ENCODE measurements at regions not wholly inside any gene's neighbourhood (a gene's known extent, or its start where the extent isn't known, plus 50 kb on each side); places are given as distances from the start of the nearest gene placed in this dataset.

DNA sequence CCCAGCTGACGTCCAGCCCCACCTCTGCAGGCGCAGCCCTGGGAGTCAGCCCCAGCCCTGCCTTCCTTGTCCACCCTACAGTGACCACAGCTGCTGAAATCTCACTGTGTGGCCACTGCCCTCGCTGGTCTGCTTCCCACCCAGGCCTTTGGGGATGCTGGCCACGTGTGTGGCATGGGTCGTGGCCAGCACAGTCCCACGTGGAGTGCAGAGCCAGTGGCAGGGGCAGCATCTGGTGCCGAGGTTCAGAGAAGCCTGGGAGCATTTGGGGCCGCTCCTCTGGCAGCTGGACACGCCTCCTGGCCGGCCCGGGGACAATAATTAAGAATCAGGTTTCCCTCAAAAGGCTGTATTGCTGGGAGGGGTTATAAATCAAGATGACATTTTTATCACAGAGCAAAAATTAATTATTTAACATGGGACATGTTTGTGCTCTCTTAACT lies 92.1 kb downstream of the HMX1 start:
- Histone ChIP-seq H3K4me3 (no peak overlapping the region), H3K9me3 (no peaks in the 10 kb centered on the region), H3K4me1 (replicated peaks) (no peaks in the 10 kb centered on the region), H3K27ac (no peak overlapping the region), H3K36me3 (no peaks in the 10 kb centered on the region), H3K27me3 (replicated peaks; ENCODE audit: insufficient read depth) (peaks cover 2% of the 10 kb centered on the region)
- intact Hi-C loops (cut with DNase I) = no loop called here
- no peak for DNase-seq (ENCODE audit: low spot score)
- 6% methylated on average over 9 of the region's 11 CpGs for whole genome bisulfite sequencing
- TF ChIP-seq, protein P1, sequence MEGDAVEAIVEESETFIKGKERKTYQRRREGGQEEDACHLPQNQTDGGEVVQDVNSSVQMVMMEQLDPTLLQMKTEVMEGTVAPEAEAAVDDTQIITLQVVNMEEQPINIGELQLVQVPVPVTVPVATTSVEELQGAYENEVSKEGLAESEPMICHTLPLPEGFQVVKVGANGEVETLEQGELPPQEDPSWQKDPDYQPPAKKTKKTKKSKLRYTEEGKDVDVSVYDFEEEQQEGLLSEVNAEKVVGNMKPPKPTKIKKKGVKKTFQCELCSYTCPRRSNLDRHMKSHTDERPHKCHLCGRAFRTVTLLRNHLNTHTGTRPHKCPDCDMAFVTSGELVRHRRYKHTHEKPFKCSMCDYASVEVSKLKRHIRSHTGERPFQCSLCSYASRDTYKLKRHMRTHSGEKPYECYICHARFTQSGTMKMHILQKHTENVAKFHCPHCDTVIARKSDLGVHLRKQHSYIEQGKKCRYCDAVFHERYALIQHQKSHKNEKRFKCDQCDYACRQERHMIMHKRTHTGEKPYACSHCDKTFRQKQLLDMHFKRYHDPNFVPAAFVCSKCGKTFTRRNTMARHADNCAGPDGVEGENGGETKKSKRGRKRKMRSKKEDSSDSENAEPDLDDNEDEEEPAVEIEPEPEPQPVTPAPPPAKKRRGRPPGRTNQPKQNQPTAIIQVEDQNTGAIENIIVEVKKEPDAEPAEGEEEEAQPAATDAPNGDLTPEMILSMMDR (IDR thresholded peaks at IDR 0.05) = no peak
- TF ChIP-seq POLR2AphosphoS5 (IDR thresholded peaks at IDR 0.05) (no peak), POLR2A (IDR thresholded peaks at IDR 0.05) (no peak)

- Histone ChIP-seq H3K36me3 (no peaks in the 10 kb centered on the region), H3K4me3 (no peak overlapping the region), H3K9me3 (no peaks in the 10 kb centered on the region), H3K27me3 (replicated peaks; ENCODE audit: insufficient read depth) (peaks cover 2% of the 10 kb centered on the region), H3K27ac (no peak overlapping the region), H3K4me1 (replicated peaks) (no peaks in the 10 kb centered on the region)
- no peak for DNase-seq (ENCODE audit: low spot score)
- TF ChIP-seq POLR2A (IDR thresholded peaks at IDR 0.05) (no peak), POLR2AphosphoS5 (IDR thresholded peaks at IDR 0.05) (no peak)
- TF ChIP-seq, protein P1 (IDR thresholded peaks at IDR 0.05) = no peak
- 77% methylated on average over 6 of the region's 9 CpGs for WGBS
- intact Hi-C loops (cut with DNase I) = no loop called here
These were observed 92.9 kb downstream of the HMX1 start for GRCh38 chr4:8778760-8779159.

DNA sequence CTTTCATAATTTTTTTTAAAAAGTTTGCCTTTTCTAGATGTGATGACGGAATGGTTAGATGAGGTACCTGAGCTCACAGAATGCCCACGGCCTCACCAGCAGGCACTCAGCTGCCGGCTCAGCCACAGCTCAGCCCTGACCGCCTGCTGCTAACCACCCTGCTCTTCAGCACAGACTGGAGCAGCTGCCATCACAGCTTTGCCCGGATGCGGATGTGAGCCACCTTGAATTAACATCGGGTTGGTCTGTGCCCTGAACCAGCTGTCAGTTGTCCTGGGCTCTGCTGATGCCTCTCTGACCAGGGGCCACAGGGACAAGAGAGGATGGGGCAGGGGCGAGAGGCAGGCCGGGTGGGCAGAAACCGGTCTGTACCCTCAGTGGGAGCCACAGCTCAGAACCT lies 93.3 kb downstream of the HMX1 start:
- Histone ChIP-seq H3K36me3 (no peaks in the 10 kb centered on the region), H3K4me1 (replicated peaks) (no peaks in the 10 kb centered on the region), H3K9me3 (no peaks in the 10 kb centered on the region), H3K27ac (no peak overlapping the region), H3K4me3 (no peak overlapping the region), H3K27me3 (replicated peaks; ENCODE audit: insufficient read depth) (peaks cover 2% of the 10 kb centered on the region)
- TF ChIP-seq, protein P1 (IDR thresholded peaks at IDR 0.05) = no peak
- no peak for TF ChIP-seq POLR2AphosphoS5 (IDR thresholded peaks at IDR 0.05)
- no peak for TF ChIP-seq POLR2A (IDR thresholded peaks at IDR 0.05)
- no peak for DNase-seq (ENCODE audit: low spot score)
- intact Hi-C loops (cut with DNase I) = no loop called here
- WGBS = 86% methylated on average over 9 of the region's 10 CpGs

DNA sequence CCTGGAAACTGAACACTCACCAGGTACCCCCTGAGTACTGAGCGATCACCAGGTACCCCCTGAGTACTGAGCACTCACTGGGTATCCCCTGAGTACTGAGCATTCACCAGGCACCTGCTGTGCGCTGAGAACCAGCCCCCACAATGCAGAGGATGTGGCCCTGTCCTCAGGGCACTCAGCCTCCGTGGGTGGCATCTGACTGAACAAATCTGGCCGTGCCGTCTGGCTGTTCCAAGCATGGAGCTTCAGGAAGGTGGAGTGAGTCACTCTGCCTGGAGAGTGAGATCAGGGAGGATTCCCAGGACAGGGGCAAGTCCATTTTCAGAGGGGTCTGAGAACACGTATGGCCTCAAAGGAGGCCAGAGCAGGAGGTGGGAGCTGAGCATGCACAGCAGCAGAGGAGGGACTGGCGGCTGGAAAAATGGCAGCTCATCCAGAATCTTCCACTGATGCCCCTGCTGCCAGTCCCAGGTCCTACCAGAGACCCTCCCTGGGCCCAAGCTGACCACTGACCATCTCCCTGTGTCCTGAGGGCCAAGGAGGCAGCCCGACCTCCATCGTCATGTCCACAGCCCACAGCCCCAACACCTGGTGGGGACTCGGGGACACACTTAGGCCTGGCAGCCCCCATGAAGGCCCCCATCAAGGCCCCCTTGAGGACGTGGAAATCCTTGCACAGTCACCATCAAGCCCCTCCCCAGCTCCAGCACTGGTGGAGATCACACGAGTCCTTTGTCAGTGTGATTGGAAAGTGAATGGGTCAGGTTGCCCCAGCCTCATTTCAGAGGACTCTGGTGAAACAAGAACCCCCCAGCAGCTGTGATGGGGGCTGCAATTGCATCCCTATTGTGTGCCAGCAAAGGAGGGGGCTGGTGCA lies 94.1 kb downstream of the HMX1 start:
- H3K4me1 ChIP-seq (replicated peaks) = no peaks in the 10 kb centered on the region
- TF ChIP-seq, protein P1 (IDR thresholded peaks at IDR 0.05) = no peak
- no peak for TF ChIP-seq POLR2A (IDR thresholded peaks at IDR 0.05)
- TF ChIP-seq POLR2AphosphoS5 (IDR thresholded peaks at IDR 0.05) = no peak
- H3K36me3 ChIP-seq = no peaks in the 10 kb centered on the region
- H3K9me3 ChIP-seq = no peaks in the 10 kb centered on the region
- WGBS = 59% methylated on average over 9 of the region's 12 CpGs
- no peak overlapping the region for H3K4me3 ChIP-seq
- peaks cover 2% of the 10 kb centered on the region for H3K27me3 ChIP-seq (replicated peaks; ENCODE audit: insufficient read depth)
- no peak overlapping the region for H3K27ac ChIP-seq
- no peak for DNase-seq (ENCODE audit: low spot score)
- intact Hi-C loops (cut with DNase I) = no loop called here

DNA sequence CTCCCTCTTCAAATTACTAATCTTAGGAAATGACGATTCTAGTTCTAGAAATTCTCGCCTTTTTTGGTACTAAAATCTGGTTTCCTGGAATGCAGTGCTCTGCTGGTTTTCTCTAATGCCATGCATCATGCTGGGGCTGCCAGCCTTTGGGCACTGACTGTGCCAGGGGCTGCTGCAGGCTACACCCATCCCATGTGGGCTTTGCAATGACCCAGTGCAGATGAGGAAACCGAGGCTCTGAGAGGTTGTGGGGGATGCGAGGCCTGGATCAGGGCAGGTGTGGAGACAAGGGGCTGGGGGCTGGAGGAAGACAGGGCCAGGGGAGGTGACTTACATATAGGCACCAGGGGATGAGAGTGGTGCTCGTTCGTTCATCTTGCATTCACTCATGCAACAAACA lies 95.3 kb downstream of the HMX1 start:
- H3K27me3 ChIP-seq (replicated peaks; ENCODE audit: insufficient read depth) = no peaks in the 10 kb centered on the region
- no peak for TF ChIP-seq POLR2AphosphoS5 (IDR thresholded peaks at IDR 0.05)
- TF ChIP-seq, protein P1 (IDR thresholded peaks at IDR 0.05) = no peak
- no peak for TF ChIP-seq POLR2A (IDR thresholded peaks at IDR 0.05)
- no peak overlapping the region for H3K4me3 ChIP-seq
- no peak overlapping the region for H3K27ac ChIP-seq
- DNase-seq (ENCODE audit: low spot score) = no peak
- intact Hi-C loops (cut with DNase I) = no loop called here
- no peaks in the 10 kb centered on the region for H3K36me3 ChIP-seq
- WGBS = 89% methylated on average over 6 of the region's 6 CpGs
- no peaks in the 10 kb centered on the region for H3K4me1 ChIP-seq (replicated peaks)
- H3K9me3 ChIP-seq = no peaks in the 10 kb centered on the region
